RPMI8226 (cell line): ENCODE measurements at regions not wholly inside any gene's neighbourhood (a gene's known extent, or its start where the extent isn't known, plus 50 kb on each side); places are given as distances from the start of the nearest gene placed in this dataset.

Experiments used
- DNase-seq: peaks from one replicate; pipeline ENCODE4 v3.0.0-alpha.2; 2015

- no peak for DNase-seq
Measured at GRCh38 chr6:25041485-25042035, 105.8 kb upstream of the RIPOR2 start.

GRCh38 chr6:25042036-25042521 is 106.3 kb upstream of the RIPOR2 start:
- no peak for DNase-seq

- no peak for DNase-seq
Measured at GRCh38 chr6:25042536-25042935, 106.8 kb upstream of the RIPOR2 start.

GRCh38 chr6:25042984-25043725 is 107.4 kb upstream of the RIPOR2 start:
- DNase-seq, result no peak

GRCh38 chr6:25043892-25044291 is 108.1 kb upstream of the RIPOR2 start:
- no peak for DNase-seq

GRCh38 chr6:25046942-25047341 is 111.2 kb upstream of the RIPOR2 start:
- DNase-seq, result no peak

- DNase-seq, result no peak
Measured at GRCh38 chr6:25050356-25050755, 114.6 kb upstream of the RIPOR2 start.

GRCh38 chr6:25051083-25051482 is 115.3 kb upstream of the RIPOR2 start:
- DNase-seq, result no peak

GRCh38 chr6:25052181-25052580 is 116.4 kb upstream of the RIPOR2 start:
- DNase-seq, result no peak

- DNase-seq, result no peak
Measured at GRCh38 chr6:25053875-25054371, 118.2 kb upstream of the RIPOR2 start.

- DNase-seq, result no peak
Measured at GRCh38 chr6:25054469-25054868, 118.7 kb upstream of the RIPOR2 start.

GRCh38 chr6:25056130-25056529 is 120.4 kb upstream of the RIPOR2 start:
- peak; percentile 31 for DNase-seq

- no peak for DNase-seq
Measured at GRCh38 chr6:25057111-25057905, 121.5 kb upstream of the RIPOR2 start.

- no peak for DNase-seq
Measured at GRCh38 chr6:25058441-25058840, 122.7 kb upstream of the RIPOR2 start.

- DNase-seq, result no peak
Measured at GRCh38 chr6:25058941-25059340, 123.2 kb upstream of the RIPOR2 start.

- no peak for DNase-seq
Measured at GRCh38 chr6:25060522-25060921, 124.8 kb upstream of the RIPOR2 start.

- no peak for DNase-seq
Measured at GRCh38 chr6:25061289-25061936, 125.7 kb upstream of the RIPOR2 start.

- DNase-seq, result no peak
Measured at GRCh38 chr6:25062070-25062811, 126.5 kb upstream of the RIPOR2 start.

GRCh38 chr6:25064006-25064405 is 128.2 kb upstream of the RIPOR2 start:
- no peak for DNase-seq

GRCh38 chr6:25065666-25066065 is 129.9 kb upstream of the RIPOR2 start:
- no peak for DNase-seq

GRCh38 chr6:25066593-25066992 is 130.8 kb upstream of the RIPOR2 start:
- no peak for DNase-seq

- no peak for DNase-seq
Measured at GRCh38 chr6:25068866-25069265, 133.1 kb upstream of the RIPOR2 start.
